ENCODE measurements at regions not wholly inside any gene's neighbourhood (a gene's known extent, or its start where the extent isn't known, plus 50 kb on each side); places are given as distances from the start of the nearest gene placed in this dataset.

DNA sequence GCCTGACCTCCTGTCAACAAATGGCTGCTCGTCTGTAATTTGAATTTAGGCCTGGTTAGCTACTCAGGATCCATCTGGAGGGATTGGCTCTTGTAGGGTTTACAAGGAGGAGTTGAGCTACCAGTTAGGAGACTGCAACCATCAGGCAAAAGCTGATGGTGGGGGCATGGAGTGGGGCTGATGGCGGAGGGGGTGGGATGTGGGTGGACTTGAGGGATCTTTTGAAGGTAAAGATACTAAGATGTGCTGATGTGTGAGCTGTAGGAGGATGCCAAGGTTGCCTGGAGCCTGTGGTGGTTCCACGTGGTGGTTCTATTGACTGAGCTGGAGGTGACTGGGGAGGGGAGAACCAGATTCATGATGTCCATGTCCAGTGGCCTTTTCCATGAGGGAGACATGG, 240.7 kb downstream of the LPIN1 start:
- DNase-seq (ENCODE audit: low read depth in 4 of 4, low spot score in 3 of 4): no peak

DNA sequence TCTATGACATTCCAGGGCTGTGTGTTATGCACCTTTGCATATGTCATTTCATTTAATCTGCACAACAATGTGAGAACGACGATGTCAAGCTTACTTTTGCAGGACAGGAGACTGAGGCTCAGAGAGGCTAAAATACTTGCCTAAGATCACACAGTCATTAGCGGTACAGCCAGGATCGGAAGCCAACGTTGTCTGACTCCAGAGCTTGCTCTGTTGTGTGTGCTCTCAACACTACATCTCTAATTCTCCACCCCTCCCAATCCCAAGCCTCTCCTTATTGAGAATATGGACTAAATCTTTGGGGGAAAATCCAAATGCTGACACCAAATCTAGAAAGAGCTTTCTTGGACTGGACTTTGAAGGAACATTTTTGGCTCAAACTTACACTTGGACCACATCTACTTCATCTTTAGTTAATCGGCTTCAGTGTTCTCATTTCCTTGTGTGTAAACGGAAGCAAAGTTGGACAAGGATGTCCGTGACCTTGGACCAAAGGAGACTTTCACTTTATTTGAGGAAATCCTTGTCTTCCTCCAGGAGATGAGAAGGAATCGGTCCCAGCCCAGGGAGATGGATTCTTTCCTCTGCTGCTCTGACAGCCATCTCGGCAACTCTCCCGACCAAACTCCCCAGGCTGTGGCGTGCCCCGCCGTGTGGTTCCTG, 242.4 kb downstream of the LPIN1 start:
- no peak for DNase-seq (ENCODE audit: low read depth in 4 of 4, low spot score in 3 of 4)

DNA sequence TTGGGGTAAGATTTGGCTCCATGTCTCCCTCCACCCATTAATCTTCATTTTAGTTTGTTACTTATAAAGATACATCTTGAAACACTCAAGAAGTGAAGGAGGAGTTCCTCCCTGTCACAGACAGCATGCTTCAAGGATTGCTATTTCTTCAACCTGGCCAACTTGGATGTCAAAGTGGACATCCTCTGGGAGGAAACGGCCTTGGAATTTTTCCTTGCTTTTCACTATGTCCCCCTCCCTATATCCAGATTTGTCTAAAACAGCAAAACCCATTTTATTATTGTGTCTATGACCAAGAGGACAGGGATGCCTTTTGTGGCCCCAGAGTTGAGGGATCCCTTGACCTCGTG, 242.9 kb downstream of the LPIN1 start:
- no peak for DNase-seq (ENCODE audit: low read depth in 4 of 4, low spot score in 3 of 4)

DNA sequence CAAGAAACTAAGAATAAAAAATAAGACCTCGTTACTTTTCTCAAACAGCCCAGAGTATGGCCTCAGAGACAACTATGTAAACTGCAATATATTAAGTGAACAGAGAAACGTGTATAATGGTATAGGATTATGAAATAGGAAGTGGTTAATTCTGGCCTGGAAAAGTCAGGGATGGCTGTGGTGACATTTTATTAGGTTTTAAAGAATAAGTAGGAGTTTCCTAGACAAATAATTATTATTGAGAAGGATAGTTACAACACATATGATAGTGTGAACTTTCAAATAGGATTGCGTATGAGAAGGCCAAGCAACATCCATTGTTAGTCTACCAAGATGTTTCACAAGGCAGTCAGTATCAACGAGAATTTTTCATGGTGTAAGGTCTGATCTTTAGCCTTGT, 244.1 kb downstream of the LPIN1 start:
- DNase-seq (ENCODE audit: low read depth in 4 of 4, low spot score in 3 of 4): no peak

DNA sequence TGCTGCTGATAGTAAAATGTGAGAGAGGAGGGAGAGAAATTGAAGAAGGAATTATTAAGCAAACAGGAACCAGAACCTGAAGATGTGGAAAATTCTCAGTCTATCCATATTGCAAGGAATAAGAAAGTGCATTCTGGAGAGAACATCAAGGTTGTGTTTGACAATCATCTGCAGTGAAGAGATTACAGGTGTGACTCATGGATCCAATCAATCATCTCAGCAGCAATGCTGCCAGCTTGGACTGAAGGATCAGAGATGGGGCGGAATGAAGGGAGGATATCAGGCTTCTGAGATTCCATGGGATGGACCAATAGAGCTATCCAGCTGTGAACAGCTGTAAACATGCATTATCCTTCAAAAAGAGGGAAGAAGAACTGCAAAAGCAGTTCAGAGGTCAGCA, 247.3 kb downstream of the LPIN1 start:
- no peak for DNase-seq (ENCODE audit: low read depth in 4 of 4, low spot score in 3 of 4)

DNA sequence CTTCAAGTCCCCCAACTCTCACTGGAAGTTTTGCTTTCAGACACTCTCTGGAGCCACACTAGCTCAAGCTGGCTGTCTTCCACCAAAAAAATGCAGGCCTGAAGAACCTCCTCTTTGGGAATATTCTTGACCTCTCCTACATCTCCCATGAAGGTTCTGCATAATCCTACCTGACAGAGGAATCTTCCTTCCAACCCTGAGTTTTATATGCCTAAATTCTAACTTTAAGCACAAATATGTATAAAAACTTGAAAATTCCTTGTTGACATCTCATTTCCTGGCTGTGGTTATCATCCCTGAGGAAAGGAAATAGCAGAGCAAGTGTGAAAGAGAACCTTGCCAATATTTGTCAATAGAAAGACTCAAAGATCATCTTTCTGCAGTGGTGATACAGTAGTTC, 249.0 kb downstream of the LPIN1 start:
- no peak for DNase-seq (ENCODE audit: low read depth in 4 of 4, low spot score in 3 of 4)

DNA sequence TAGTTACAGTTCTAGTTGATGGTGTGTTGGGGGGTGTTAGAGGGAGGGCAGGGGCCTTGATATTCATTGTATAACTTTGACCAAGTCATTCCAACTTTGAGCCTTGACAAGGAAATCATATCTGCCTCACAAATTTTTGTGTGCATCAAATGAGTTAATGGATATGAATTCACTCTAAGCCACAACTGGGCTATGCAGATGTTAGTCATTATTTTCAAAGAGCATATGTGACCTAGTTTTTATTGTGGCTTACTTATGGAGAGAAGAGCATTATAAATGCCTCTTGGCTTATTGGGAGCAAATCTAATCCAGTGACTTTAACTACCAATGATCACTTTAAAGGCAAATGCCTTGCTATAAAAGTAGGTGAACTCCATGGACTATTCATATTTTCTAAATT, 250.2 kb downstream of the LPIN1 start:
- no peak for DNase-seq (ENCODE audit: low read depth in 4 of 4, low spot score in 3 of 4)

DNA sequence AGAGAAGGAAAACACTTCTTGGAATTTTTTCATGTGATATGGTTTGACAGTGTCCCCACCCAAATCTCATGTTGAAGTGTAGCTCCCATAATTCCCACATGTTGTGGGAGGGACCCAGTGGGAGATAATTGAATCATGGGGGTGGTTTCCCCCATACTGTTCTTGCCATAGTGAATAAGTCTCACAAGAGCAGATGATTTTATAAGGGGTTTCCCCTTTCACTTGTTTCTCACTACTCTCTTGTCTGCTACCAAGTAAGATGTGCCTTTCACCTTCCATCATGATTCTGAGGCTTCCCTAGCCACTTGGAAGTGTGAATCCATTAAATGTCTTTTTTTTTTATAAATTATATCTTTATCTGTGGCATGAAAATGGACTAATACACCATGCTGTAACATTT, 250.7 kb downstream of the LPIN1 start:
- no peak for DNase-seq (ENCODE audit: low read depth in 4 of 4, low spot score in 3 of 4)

DNA sequence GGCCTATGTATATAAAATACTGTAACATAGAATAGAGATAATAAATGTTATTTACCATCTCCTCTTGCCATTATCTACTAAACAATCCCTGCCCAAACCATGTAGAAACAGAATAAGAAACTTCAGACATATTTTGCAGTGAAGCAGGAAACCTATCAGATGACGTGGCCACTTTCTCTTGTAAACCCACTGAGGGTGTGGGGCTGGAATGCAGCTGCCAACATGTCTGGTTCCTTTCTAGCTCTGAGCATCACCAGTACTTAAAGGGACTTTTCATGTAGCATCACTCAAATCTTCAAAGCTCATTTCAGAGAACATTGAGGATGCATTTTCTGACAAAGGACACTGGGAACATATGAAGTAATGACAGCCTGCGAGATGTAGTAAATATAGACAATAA, 251.8 kb downstream of the LPIN1 start:
- DNase-seq (ENCODE audit: low read depth in 4 of 4, low spot score in 3 of 4): no peak

DNA sequence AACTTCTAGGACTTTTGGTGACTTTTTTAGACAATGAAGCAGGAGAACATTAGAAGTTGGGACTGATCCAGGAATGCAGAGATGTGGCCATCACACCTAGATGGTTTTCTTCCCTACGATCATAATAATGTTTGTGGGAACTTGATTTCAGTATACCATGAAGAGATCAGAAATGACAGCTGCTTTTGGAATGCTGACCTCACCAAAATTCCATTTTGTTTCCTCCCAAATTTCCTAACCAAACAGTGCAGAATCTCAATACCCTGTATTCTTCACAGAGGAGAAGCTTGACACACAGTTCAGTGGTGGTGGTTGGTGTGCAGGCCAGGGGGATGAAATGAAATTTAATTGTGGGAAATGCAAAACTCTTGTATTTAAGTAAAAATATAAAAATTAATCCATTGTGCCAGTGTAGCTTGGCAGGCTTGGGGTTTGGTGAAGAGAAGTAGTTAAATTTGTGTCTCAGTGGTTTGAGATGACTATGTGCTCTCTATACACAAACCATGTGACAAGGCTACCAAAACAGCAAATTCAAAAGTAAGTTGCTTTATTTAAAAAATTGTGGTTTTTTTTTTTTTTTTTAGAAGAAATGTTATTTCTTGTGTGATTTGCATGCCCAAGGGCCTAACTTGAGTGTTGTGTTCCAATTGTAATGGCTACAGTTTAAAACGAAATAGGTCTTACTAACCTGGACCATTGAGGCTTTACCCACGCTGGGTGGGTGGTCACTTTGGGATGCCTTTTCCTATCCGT, 252.4 kb downstream of the LPIN1 start:
- DNase-seq (ENCODE audit: low read depth in 4 of 4, low spot score in 3 of 4): no peak

DNA sequence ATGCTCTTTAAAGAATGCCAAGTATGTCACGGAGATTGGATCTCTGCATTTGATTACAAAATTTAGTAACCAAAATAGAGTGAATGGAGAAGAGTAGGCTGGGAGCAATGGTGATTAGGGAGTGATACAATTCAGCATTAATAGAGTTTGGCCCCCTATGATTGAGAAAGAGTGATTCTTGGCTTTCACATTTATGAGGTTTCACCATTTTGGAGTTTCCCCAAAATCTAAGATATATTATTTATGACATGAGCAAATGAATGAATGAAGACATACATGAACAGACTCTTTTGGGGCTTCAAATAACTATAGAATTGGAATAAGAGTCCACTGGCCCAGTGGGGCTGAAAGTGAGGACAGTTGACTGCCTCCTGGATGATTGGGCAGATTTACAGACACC, 255.2 kb downstream of the LPIN1 start:
- DNase-seq (ENCODE audit: low read depth in 4 of 4, low spot score in 3 of 4): no peak

DNA sequence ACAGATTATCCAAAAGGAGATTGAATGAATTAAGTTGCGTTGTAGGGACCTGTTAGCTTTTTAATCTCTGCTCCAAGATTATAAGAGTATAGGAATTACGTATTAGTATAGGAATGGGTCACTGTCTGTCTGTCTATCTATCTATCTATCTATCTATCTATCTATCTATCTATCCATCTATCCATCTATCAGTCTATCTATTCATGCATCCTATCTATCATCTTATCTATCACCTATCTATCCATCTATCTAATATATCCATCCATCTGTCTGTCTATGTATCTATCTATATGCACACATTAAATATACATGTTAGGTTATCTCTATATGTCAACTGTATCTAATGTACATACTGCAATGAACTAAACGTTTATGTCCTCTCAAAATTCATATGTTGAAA, 255.8 kb downstream of the LPIN1 start:
- no peak for DNase-seq (ENCODE audit: low read depth in 4 of 4, low spot score in 3 of 4)

DNA sequence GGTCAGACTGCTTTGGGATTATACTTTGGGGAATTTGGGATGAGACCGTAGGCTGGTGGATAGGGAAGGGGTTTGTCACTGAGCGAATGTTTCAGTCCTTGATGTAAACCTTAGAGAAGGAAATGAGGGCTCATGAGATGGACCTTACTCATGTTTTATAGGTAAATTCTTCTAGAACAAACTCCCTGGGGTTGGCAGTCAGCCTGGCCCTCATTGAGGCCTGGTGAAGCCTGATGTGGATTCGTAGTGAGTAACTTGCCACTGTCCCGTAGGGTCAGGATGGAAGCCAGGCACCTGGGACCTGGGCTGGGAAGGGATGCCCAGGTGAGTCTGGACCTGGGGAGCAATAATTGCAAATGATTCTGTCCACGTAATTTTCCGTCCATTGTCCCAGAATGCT, 258.3 kb downstream of the LPIN1 start:
- no peak for DNase-seq (ENCODE audit: low read depth in 4 of 4, low spot score in 3 of 4)

DNA sequence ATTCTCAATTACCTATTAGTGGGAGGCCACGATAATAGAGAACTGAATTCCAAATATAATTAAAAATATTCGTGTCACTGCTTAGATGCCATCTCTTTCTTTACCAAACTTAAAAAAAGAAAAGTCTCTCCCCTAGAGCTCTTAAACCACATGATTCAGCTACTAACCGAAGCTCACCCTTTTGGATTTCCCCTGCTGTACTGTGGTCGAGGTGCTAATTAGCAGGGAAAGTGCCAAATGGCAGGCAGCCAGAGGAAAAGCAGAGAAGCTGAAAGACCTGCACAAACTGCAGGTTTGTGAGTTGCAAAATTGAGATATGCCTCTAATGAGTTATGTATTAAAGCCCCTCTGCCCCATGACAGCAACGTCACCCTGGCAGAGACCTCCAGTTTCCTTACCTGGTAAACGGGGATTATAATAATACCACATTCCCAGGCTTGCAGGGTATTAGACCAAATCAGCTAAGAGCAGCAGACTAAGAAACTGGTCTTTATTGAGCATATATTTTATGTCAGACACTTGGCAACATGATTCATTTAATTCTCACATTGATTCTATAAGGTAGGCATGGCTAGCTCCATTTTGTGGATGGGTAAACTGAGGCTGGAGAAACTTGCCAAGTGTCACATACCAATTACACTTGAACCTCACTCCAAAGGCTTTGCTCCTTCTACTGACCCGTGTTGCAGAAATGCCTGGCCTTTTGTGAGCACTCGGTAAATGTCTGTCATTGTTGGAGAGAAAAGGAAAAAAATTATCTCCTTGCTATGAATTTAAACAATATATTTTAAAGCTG, 259.7 kb downstream of the LPIN1 start:
- no peak for DNase-seq (ENCODE audit: low read depth in 4 of 4, low spot score in 3 of 4)

DNA sequence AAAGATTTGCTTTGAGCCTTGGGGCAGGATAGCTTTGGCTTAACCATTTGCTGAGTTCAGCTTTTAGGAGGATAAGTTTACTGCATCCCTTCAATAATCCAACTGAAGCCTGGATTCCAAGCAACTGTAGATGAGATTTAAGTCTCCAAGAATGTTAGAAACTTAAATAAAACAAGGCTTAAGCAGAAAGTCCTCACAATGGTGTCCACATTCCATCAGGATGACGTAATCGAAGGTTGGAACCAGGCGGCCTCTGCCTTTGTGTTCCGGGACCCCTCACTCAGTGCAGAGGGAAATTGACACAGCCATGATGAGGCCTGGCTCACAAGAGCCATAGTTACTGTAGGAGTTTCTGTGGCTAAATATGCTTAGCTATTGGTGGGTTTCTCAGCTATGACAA, 260.4 kb downstream of the LPIN1 start:
- DNase-seq (ENCODE audit: low read depth in 4 of 4, low spot score in 3 of 4): no peak

DNA sequence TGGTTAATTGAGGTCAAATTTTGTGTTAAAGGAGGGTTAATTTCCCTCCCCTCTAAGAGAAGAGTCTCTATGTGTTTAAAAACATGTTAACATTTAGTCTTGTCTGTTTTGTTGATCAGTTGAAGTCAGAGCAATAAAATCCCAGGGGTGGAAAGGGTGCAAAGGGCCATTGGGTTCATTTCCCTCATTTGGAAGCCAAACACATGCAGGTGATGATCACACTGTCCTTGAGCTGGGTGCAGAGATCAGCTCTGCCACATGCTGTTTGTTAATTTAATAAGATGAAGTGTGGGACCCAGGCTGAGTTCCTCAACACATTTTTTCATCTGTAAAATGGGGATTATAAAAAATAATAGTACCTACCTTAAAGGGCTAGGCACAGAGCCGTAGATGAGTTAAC, 260.9 kb downstream of the LPIN1 start:
- DNase-seq (ENCODE audit: low read depth in 4 of 4, low spot score in 3 of 4): no peak

DNA sequence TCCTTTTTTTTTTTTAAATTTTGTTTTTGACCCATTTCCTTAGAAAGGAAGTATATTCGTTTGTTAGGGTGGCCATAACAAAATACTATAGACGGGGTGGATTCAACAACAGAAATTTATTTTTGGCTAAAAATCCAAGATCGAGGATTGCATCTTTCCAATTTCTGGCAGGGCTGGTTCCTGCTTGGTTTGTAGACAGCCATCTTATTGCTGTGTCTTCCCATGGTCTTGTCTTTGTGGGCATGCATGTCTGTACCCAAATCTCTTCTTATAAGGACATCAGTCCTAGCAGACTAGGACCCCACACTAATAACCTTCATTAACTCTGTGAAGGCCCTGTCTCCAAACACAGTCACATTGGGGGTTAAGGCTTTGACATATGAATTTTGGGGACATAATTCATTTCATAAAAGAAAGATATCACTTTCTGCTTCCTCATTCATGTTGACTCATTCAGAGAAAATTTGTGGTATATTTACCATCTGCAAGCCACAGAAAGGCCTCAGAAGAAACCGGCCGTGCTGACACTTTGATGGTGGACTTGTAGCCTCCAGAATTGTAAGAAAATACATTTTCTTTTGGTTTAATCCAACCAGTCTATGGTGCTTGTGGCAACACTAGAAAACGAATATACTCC, 262.1 kb downstream of the LPIN1 start:
- no peak for DNase-seq (ENCODE audit: low read depth in 4 of 4, low spot score in 3 of 4)

DNA sequence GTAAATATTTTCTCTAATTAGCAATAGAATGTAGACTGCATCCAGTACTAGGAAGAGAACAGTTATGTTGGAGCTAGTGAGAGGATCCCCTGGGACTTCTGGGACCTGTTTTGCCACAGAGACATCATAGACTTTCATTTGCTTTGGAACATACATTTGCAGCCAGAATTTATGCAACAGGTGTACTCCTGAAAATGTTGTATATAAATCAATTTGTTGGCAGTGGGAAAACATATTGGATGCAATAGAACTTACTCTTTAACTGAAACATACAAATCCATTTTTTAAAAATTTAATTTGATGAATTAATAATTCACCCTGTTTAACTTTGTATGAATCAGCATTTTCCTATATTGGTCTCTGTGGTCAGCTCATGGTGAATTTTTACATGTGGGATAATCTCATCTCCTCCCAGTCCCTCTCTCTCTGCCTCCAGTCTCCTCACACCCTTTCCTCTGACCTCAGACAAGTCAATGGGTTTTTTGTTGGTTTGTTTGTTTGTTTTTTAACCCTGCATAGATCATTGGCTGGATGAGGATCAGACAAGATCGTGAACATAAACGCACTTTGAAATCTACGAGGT, 263.0 kb downstream of the LPIN1 start:
- DNase-seq (ENCODE audit: low read depth in 4 of 4, low spot score in 3 of 4): no peak

DNA sequence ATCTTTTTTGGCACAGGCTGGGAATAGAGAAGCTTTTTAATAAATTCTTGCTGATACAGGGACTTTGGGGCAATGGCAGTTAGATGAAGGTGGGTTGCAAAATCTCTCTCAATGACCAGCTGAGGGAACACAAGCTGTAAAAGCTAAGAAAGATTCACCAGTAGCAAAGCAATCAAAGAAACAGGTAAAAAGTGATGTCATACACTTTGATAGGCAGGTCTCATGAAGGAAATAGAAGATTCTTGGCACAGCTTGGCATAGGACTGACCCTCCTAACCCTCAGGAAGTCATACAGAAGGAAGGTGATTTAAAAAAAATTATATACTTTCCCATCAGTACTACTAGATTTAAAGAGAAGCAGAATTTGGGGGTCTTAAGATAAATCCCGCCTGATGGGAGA, 263.6 kb downstream of the LPIN1 start:
- no peak for DNase-seq (ENCODE audit: low read depth in 4 of 4, low spot score in 3 of 4)

DNA sequence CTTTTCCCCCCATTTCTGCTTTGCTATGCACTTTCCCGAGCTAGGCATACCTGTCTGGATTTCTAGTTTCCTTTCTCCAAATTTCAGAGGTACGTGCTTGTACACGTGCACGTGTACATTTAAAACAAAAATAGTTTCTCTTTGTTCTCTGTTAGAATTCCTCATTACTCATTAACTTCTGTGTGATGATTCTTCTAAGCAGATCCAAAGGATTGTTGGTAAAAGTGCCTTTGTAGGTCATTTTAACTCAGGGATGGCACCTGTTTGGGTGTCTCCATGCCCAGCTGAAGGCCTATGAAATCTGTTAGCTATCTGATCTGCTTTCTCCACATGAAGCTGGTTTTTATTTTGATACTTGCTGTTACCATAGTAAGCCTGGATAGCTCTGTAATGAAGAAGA, 264.3 kb downstream of the LPIN1 start:
- DNase-seq (ENCODE audit: low read depth in 4 of 4, low spot score in 3 of 4): no peak

Data from left renal pelvis (tissue), 4 donors.